ENCODE measurements at regions not wholly inside any gene's neighbourhood (a gene's known extent, or its start where the extent isn't known, plus 50 kb on each side); places are given as distances from the start of the nearest gene placed in this dataset.

DNA sequence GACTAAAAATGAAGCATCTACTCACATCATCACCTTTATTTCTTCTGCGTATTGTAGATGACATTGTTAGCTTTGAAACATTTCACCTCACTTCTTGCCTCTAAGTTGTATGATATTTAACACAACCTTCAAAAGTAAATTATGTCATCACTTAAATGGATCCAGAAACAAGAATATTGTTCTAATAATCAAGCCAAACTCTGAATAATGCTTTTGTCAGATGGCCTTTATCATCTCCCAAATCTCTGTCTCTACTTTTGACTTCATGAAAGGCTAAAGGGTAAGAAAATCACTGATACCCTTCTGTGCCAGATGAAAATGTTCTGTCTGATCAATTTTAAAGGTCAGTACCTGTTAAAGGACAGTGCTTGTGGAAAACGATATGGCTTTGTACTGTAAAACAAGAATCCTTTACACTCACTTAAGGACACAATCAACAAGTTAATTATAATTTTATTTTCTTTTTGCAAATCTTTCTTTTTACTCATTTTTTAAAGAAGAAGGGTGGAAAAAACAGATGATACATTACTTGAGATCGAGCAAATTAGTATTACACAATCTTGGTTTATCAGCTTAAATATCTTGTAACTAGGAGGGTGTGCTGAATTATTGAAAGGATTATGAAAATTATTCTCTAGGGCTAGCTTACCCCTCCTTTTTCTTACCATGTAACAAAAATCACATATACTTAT lies 309.4 kb upstream of the IGFBP3 start:
- no peaks in the 10 kb centered on the region for H3K4me1 ChIP-seq
- no peak overlapping the region for H3K27ac ChIP-seq
- no peaks in the 10 kb centered on the region for H3K9me3 ChIP-seq
- TF ChIP-seq POLR2A (IDR thresholded peaks at IDR 0.05): no peak
- TF ChIP-seq, protein P1, sequence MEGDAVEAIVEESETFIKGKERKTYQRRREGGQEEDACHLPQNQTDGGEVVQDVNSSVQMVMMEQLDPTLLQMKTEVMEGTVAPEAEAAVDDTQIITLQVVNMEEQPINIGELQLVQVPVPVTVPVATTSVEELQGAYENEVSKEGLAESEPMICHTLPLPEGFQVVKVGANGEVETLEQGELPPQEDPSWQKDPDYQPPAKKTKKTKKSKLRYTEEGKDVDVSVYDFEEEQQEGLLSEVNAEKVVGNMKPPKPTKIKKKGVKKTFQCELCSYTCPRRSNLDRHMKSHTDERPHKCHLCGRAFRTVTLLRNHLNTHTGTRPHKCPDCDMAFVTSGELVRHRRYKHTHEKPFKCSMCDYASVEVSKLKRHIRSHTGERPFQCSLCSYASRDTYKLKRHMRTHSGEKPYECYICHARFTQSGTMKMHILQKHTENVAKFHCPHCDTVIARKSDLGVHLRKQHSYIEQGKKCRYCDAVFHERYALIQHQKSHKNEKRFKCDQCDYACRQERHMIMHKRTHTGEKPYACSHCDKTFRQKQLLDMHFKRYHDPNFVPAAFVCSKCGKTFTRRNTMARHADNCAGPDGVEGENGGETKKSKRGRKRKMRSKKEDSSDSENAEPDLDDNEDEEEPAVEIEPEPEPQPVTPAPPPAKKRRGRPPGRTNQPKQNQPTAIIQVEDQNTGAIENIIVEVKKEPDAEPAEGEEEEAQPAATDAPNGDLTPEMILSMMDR (IDR thresholded peaks at IDR 0.05): no peak
- H3K4me3 ChIP-seq (replicated peaks in 1 of 3): no peak overlapping the region
- DNase-seq: no peak
- intact Hi-C loops (cut with DNase I): no loop called here
- 47 to 90% methylated on average over 3 of the region's 3 CpGs for WGBS, 2 donors
- no peaks in the 10 kb centered on the region for H3K27me3 ChIP-seq
- H3K36me3 ChIP-seq: no peaks in the 10 kb centered on the region

DNA sequence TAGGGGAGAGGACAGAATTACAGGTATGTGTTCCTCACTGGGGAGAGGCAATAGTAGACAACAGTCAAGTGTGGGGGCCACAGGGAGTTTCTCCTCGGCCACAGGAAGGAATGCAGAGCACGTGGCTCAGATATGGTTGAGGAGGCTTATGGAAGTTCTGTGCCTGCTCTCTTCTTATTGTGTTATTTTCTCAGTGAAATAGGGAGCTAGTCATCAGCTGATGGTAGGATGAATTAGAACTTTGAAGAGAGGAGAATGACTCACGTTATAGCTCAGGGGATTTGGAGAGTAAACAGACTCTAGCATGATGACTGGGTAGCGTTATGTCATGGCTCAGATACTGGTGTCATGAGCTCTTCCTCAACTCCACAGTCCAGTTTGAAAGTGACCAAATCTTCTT lies 308.3 kb upstream of the IGFBP3 start:
- H3K36me3 ChIP-seq: no peaks in the 10 kb centered on the region
- H3K4me3 ChIP-seq (replicated peaks in 1 of 3): no peak overlapping the region
- H3K27me3 ChIP-seq: no peaks in the 10 kb centered on the region
- DNase-seq: no peak
- intact Hi-C loops (cut with DNase I): no loop called here
- 63 to 64% methylated on average over 4 of the region's 4 CpGs for WGBS, 2 donors
- H3K27ac ChIP-seq: no peak overlapping the region
- no peaks in the 10 kb centered on the region for H3K9me3 ChIP-seq
- H3K4me1 ChIP-seq: no peaks in the 10 kb centered on the region
- TF ChIP-seq, protein P1 (IDR thresholded peaks at IDR 0.05): no peak
- TF ChIP-seq POLR2A (IDR thresholded peaks at IDR 0.05): no peak

DNA sequence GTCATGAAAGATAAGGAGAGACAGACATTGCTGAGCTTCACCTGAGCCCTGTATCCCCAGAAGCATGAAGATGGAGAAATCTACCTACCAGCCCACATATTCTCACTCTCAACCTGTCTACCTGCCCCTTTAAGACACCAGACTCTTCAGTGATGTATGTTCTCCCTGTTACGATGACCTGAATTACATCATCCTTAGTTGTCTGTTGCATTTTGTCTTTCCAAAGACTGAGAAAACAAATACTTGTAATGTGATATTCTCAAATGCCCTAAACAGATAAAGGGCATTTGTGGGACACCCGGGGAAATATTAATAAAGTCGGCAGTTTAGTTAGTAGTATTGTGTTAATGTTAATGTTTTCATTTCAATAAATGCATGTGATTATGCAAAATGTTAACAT lies 305.8 kb upstream of the IGFBP3 start:
- no peak for TF ChIP-seq POLR2A (IDR thresholded peaks at IDR 0.05)
- TF ChIP-seq, protein P1 (IDR thresholded peaks at IDR 0.05): no peak
- DNase-seq: no peak
- H3K9me3 ChIP-seq: no peaks in the 10 kb centered on the region
- H3K36me3 ChIP-seq: no peaks in the 10 kb centered on the region
- H3K4me1 ChIP-seq: no peaks in the 10 kb centered on the region
- no peak overlapping the region for H3K27ac ChIP-seq
- H3K27me3 ChIP-seq: no peaks in the 10 kb centered on the region
- intact Hi-C loops (cut with DNase I): no loop called here
- no peak overlapping the region for H3K4me3 ChIP-seq (replicated peaks in 1 of 3)
- WGBS, 2 donors: 69 to 77% methylated on average over 3 of the region's 3 CpGs

DNA sequence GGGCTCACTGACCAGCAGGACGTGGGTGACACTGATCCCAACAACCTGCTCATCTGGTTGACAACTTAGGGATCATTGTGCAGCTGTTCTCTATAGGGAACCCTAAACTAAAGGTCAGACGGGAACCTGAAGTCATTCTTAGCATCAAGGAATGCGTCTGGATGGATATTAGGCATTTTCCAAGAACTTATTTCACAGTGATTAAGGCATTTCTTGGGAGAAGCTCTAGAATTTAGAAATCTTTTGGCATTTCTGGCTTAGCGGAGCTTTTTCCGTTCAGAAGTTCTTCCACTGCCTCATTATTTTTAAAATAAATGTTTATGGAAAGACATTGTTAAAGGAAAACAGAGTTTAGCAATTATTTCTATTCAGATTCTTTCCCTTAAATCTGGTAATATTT lies 303.3 kb upstream of the IGFBP3 start:
- DNase-seq: no peak
- no peaks in the 10 kb centered on the region for H3K27me3 ChIP-seq
- TF ChIP-seq, protein P1 (IDR thresholded peaks at IDR 0.05): no peak
- no peak for TF ChIP-seq POLR2A (IDR thresholded peaks at IDR 0.05)
- H3K9me3 ChIP-seq: no peaks in the 10 kb centered on the region
- intact Hi-C loops (cut with DNase I): no loop called here
- 51 to 75% methylated on average over 5 of the region's 5 CpGs for WGBS, 2 donors
- no peaks in the 10 kb centered on the region for H3K4me1 ChIP-seq
- no peaks in the 10 kb centered on the region for H3K36me3 ChIP-seq
- H3K4me3 ChIP-seq (replicated peaks in 1 of 3): no peak overlapping the region
- H3K27ac ChIP-seq: no peak overlapping the region

DNA sequence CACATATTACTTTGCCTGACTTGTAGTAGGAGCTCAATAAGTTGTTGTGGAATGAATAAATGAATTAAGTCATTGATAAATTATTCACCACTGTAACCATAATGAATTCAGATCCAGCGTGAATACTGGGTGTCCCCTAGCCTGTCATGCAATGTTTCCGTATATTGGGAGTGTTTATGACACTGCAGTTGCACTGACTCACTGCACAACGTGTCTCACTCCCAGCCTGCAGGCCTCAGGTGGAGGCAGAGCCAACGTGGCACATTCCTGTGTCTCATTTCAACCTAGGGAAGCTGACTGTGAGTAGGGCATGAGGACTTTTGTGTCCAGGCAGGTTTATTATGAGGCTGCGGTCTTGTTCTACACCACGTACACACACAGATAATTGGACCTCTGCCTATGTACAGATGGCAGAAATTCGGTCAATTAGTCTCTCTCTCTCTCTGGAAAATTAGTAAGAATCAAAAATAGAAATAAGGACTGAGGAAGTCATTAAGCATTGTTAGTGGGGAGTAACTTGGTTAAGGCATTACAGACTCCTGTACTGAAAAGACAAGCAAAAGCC lies 299.1 kb upstream of the IGFBP3 start:
- WGBS, 2 donors: 85 to 87% methylated on average over 7 of the region's 7 CpGs

More for the DNA sequence above, 299.1 kb upstream of the IGFBP3 start:
- H3K4me1 ChIP-seq: no peaks in the 10 kb centered on the region
- intact Hi-C loops (cut with DNase I): no loop called here
- TF ChIP-seq, protein P1 (IDR thresholded peaks at IDR 0.05): no peak
- TF ChIP-seq POLR2A (IDR thresholded peaks at IDR 0.05): no peak
- no peak overlapping the region for H3K4me3 ChIP-seq (replicated peaks in 1 of 3)
- DNase-seq: no peak
- no peak overlapping the region for H3K27ac ChIP-seq
- H3K27me3 ChIP-seq: no peaks in the 10 kb centered on the region
- no peaks in the 10 kb centered on the region for H3K9me3 ChIP-seq
- no peaks in the 10 kb centered on the region for H3K36me3 ChIP-seq

All from thyroid gland (tissue), 4 donors.